ENCODE measurements at regions not wholly inside any gene's neighbourhood (a gene's known extent, or its start where the extent isn't known, plus 50 kb on each side); places are given as distances from the start of the nearest gene placed in this dataset.

DNA sequence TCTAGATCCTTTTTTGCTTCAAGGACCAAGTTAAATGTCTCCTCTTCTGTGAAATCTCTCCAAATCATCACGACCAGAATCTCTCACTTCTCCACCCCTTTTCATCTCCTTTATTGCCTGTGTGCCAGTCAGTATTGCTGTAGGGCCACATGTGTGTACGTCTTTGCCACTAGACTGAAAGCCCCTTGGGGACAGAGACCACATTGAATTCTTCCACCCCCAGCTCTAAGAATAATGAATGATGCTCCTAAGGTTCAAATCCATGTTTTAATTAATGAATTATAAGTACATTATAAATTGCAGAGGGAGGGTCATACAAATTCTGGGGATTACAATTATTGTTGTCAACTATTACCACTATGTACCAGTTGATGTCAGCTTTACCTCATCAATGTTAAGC, 343.8 kb downstream of the USP25 start:
- DNase-seq (ENCODE audit: low read depth), result no peak
- TF ChIP-seq, protein P1, sequence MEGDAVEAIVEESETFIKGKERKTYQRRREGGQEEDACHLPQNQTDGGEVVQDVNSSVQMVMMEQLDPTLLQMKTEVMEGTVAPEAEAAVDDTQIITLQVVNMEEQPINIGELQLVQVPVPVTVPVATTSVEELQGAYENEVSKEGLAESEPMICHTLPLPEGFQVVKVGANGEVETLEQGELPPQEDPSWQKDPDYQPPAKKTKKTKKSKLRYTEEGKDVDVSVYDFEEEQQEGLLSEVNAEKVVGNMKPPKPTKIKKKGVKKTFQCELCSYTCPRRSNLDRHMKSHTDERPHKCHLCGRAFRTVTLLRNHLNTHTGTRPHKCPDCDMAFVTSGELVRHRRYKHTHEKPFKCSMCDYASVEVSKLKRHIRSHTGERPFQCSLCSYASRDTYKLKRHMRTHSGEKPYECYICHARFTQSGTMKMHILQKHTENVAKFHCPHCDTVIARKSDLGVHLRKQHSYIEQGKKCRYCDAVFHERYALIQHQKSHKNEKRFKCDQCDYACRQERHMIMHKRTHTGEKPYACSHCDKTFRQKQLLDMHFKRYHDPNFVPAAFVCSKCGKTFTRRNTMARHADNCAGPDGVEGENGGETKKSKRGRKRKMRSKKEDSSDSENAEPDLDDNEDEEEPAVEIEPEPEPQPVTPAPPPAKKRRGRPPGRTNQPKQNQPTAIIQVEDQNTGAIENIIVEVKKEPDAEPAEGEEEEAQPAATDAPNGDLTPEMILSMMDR (IDR thresholded peaks at IDR 0.05; ENCODE audit: insufficient read depth, low read length), result no peak
- H3K4me3 ChIP-seq (ENCODE audit: low read depth, low read length), result no peak overlapping the region

GRCh38 chr21:16074950-16075489, 345.2 kb downstream of the USP25 start:
- TF ChIP-seq, protein P1 (IDR thresholded peaks at IDR 0.05; ENCODE audit: insufficient read depth, low read length), result no peak

GRCh38 chr21:16075649-16076282, 346.0 kb downstream of the USP25 start:
- DNase-seq (ENCODE audit: low read depth), result no peak
- TF ChIP-seq, protein P1 (IDR thresholded peaks at IDR 0.05; ENCODE audit: insufficient read depth, low read length), result no peak
- H3K4me3 ChIP-seq (ENCODE audit: low read depth, low read length), result no peak overlapping the region

More at GRCh38 chr21:16074950-16075489, 345.2 kb downstream of the USP25 start:
- DNase-seq (ENCODE audit: low read depth), result no peak
- H3K4me3 ChIP-seq (ENCODE audit: low read depth, low read length), result no peak overlapping the region

DNA sequence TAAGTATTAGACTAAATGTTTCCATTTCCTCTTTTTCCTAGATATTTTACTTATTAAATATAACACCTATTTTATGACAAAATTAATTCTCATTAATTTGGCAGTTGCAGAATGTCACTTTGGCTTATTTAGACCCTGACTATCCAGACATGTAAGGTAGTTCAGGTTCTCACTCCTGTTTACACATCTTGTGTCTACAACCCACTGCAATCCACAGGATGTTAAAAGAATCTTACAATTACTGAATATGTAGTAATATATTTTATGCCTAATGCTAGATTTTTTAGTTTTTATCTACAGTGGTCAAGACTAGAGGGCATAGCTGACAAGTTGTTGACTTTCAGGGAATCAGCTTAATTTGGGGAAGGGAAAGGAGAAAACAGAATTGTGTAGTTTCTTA, 346.7 kb downstream of the USP25 start:
- TF ChIP-seq, protein P1 (IDR thresholded peaks at IDR 0.05; ENCODE audit: insufficient read depth, low read length), result no peak
- DNase-seq (ENCODE audit: low read depth), result no peak
- no peak overlapping the region for H3K4me3 ChIP-seq (ENCODE audit: low read depth, low read length)

GRCh38 chr21:16078382-16078781, 348.6 kb downstream of the USP25 start:
- DNase-seq (ENCODE audit: low read depth), result no peak
- TF ChIP-seq, protein P1 (IDR thresholded peaks at IDR 0.05; ENCODE audit: insufficient read depth, low read length), result no peak
- no peak overlapping the region for H3K4me3 ChIP-seq (ENCODE audit: low read depth, low read length)

- H3K4me3 ChIP-seq (ENCODE audit: low read depth, low read length), result no peak overlapping the region
- peak; percentile 37 for DNase-seq (ENCODE audit: low read depth)
- TF ChIP-seq, protein P1 (IDR thresholded peaks at IDR 0.05; ENCODE audit: insufficient read depth, low read length), result no peak
These were observed 350.0 kb downstream of the USP25 start for GRCh38 chr21:16079830-16080229.

- no peak for DNase-seq (ENCODE audit: low read depth)
- no peak overlapping the region for H3K4me3 ChIP-seq (ENCODE audit: low read depth, low read length)
- TF ChIP-seq, protein P1 (IDR thresholded peaks at IDR 0.05; ENCODE audit: insufficient read depth, low read length), result no peak
These were observed 351.5 kb downstream of the USP25 start for GRCh38 chr21:16081304-16081703.
